HUDEP-2 (cell line): ENCODE measurements at regions not wholly inside any gene's neighbourhood (a gene's known extent, or its start where the extent isn't known, plus 50 kb on each side); places are given as distances from the start of the nearest gene placed in this dataset.

Source experiments
- DNase-seq, 76 experiments: peaks; one replicate each; lab custom pipeline; 2025; ENCODE audit not compliant: unreplicated experiment in 76 of 76; lab: John Stamatoyannopoulos, UW

DNA sequence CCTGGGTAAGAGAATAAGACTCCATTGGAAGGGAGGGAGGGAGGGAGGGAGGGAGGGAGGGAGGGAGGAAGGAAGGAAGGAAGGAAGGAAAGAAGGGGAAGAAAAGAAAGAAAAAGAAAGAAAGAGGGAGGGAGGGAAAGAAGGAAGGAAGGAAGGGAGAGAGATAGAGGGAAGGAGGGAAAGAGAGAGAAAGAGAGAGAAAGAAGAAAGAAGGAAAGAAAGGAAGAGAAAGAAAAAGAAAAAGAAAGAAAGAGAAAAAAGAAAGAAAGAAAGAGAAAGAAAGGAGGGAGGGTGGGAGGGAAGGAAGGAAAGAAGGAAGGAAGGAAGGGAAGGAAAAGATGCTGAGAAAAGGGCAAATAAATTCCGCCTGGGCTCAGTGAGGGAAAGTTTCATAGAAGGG is 74.7 kb upstream of the IFNAR2 start:
- no peak for DNase-seq

DNA sequence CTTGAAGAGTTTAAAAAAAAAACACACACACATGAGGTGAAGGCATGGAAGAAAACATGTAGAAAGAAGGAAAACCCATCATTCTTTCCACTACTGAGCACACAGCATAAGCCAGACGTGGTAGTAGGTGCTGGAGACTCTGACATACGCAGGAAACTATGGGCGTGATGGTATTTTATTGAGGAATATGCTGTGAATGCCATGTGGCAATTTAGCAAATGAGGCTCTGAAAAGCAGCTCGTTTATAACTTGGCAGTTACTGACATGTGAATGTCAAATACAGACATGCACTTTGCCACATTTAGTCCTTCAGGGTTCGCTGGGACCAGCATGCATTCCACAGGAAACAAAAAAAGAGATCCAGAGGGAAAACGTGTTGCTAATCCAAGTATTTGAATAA is 74.3 kb upstream of the IFNAR2 start:
- no peak for DNase-seq

DNA sequence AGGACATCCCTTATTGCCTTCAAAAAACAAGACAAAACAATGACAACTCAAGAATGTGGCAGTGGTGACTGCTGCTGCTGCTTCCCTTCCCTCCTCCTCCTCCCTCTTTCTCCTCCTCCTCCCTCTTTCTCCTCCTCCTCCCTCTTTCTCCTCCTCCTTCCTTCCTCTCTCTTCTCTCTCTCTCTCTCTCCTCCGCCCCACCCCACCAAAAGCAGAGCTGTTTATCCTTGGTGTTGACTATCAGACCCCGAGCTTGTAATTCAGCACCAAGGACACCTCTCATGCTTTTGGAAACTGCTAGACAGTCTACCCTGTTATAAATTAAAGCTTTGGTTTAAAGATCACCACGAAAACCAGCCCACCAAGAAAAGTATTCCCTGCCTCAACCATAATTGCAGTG is 72.4 kb upstream of the IFNAR2 start:
- no peak for DNase-seq

DNA sequence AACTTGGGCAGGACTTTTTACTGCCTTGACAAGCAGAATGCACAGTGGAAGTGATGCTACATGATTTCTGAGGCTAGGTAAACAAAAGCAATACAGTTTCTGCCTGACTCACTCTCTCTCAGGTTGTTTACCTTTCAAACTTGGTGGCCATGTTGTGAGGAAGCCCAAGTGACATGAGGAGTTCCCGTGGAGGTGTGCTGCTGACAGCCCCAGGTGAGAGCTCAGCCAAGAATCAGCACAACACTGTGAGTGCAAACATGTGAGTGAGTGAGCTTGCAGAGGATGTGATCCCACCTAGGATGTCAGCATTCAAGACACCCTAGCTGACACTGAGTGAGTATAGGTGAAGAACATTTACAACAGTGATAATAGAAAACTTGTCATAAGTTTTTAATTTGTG is 71.1 kb upstream of the IFNAR2 start:
- no peak for DNase-seq

DNA sequence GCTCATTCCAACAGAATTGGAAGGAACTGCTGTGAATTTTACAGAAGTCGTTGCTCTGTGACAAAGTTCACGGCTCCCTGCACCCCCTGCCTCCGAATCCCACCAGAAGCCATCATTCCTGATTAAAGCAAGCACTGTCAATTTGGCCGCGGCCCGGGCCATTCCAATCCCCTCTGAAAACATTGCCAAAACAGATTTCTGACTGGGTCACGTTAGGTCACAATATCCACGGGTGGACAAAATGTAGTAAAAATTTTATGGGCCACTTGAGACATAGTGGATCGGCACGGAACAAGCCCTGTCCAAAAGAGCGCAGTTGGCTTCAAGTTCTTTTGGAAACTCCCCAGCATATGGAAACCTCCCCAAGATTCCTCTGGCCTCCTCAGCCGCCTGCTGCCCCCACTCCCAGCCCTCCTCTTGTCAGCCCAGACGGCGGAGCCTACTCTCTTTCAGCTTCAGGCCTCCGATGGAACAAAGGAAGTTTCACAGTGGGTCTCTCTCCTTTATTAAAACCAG is 67.2 kb upstream of the IFNAR2 start:
- DNase-seq = no peak

DNA sequence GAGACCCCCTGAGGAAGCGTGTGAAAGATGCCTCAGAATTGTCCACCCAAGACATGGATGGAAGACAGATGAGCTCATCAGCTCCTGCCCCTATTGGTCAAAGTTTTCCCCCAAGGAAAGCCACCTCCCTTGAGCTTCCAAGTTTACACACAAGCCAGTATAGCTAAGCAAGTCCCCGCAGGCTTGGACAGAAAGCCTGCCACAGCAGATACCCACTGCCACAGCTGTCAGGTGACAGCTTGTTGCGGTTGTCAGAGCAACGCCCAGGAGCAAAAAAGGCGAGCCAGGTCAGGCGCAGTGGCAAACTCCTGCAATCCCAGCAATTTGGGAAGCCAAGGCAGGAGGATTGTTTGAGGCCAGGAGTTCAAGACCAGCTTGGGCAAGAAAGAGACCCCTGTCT is 60.9 kb upstream of the IFNAR2 start:
- no peak for DNase-seq

DNA sequence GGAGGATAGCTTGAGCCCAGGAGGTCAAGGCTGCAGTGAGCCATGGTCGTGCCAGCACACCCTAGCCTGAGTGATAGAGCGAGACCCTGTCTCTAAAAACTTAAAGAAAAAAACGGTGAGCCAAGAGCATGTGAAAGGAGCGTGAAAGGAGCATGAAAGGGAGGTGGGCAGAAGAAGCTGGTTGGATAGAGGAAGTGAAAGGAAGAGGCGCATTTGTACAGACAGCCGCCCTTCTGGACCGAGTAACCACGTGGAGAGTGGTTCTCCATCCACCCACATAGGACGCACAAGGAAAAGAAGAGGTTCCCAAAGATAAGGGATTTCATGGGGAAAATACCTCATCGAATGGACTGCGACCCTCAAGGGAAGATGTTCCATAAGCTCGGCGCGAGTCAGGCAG is 60.4 kb upstream of the IFNAR2 start:
- no peak for DNase-seq

DNA sequence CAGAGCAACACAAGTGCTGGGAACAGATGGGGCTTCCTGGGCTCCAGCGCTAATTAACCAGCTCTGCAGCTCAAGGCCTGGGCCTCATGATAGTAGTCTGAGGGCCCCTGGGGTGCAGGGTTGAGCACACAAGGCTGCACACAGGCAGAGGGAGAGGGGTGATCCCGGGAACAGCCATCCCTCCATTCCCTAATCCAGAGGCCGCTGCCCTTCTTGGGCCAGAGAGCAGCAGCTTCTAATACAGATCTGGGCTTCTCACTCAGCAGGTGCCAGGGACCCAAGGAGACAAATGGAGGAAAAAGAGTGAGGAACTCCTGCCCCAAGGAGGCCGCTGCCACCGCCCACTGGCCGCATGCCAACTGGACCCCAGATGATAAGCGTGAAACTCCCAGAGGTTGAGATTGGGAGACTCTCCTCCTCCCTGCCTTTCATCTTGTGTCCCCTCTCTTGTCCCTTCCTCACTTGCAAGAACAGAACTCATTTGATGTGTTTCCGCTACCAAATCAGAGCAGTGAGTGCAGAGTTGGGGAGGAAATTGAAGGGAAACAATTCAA is 58.0 kb upstream of the IFNAR2 start:
- DNase-seq = peak in 1 of 76 experiments; percentile 18

DNA sequence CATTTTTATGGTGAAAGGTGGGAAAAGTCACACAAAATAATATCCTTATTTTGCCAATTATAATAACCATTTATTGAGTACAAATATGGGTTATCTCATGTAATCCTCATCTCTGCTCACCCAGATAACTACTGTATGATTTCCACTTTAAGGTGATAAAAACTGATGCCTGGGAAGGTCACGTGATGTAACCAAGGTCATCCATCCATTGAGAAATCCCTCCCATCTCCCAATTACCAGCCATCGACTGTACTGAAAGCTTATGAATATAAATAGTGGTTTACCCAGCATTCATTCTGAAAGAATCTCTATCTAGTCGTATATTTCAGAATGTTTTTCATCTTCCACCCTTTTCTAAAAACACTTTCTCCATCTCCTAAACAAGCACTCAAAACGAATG is 55.0 kb upstream of the IFNAR2 start:
- no peak for DNase-seq
